ENCODE measurements at regions not wholly inside any gene's neighbourhood (a gene's known extent, or its start where the extent isn't known, plus 50 kb on each side); places are given as distances from the start of the nearest gene placed in this dataset.

- no peaks in the 10 kb centered on the region for H3K36me3 Mint-ChIP-seq (ENCODE audit: low read depth)
- no peak overlapping the region for H3K27ac Mint-ChIP-seq (ENCODE audit: unreplicated experiment)
- H3K27me3 Mint-ChIP-seq (ENCODE audit: low read depth): peaks cover 32% of the 10 kb centered on the region
- peaks cover 4% of the 10 kb centered on the region for H3K4me1 Mint-ChIP-seq
- no peak for TF ChIP-seq CTCF (conservative IDR thresholded peaks at IDR 0.05)
- no peaks in the 10 kb centered on the region for H3K9me3 Mint-ChIP-seq
- DNase-seq (ENCODE audit: low read depth, low spot score): no peak
- no peak overlapping the region for H3K4me3 Mint-ChIP-seq
These were observed 310.7 kb downstream of the CD83 start for GRCh38 chr6:14428269-14428668.

- Mint-ChIP-seq H3K9me3 (no peaks in the 10 kb centered on the region), H3K27me3 (ENCODE audit: low read depth) (peaks cover 43% of the 10 kb centered on the region), H3K36me3 (ENCODE audit: low read depth) (no peaks in the 10 kb centered on the region), H3K4me3 (no peak overlapping the region), H3K27ac (ENCODE audit: unreplicated experiment) (no peak overlapping the region), H3K4me1 (no peaks in the 10 kb centered on the region)
- no peak for TF ChIP-seq CTCF (conservative IDR thresholded peaks at IDR 0.05)
- no peak for DNase-seq (ENCODE audit: low read depth, low spot score)
These were observed 311.8 kb downstream of the CD83 start for GRCh38 chr6:14429396-14429795.

DNA sequence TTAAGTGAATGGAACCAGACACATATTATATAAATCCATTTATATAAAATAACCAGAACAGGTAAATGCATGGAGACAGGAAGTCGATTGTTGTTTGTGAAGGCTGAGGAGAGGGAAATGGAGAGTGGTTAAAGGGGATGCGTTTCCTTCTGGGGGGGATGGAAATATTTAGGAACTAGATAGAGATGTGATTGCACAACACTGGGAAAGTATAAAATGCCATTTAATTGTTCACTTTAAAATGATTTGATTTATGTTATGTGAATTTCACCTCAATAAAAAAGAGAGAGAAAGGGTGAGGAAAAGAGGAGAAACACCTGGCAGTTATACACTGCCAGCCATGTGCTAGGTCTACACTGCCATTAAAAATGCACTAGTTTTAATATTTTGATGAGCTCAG lies 312.6 kb downstream of the CD83 start:
- TF ChIP-seq CTCF (conservative IDR thresholded peaks at IDR 0.05): no peak
- Mint-ChIP-seq H3K9me3 (no peaks in the 10 kb centered on the region), H3K4me3 (no peak overlapping the region), H3K27ac (ENCODE audit: unreplicated experiment) (no peak overlapping the region), H3K27me3 (ENCODE audit: low read depth) (peaks cover 49% of the 10 kb centered on the region), H3K36me3 (ENCODE audit: low read depth) (no peaks in the 10 kb centered on the region), H3K4me1 (no peaks in the 10 kb centered on the region)
- no peak for DNase-seq (ENCODE audit: low read depth, low spot score)

DNA sequence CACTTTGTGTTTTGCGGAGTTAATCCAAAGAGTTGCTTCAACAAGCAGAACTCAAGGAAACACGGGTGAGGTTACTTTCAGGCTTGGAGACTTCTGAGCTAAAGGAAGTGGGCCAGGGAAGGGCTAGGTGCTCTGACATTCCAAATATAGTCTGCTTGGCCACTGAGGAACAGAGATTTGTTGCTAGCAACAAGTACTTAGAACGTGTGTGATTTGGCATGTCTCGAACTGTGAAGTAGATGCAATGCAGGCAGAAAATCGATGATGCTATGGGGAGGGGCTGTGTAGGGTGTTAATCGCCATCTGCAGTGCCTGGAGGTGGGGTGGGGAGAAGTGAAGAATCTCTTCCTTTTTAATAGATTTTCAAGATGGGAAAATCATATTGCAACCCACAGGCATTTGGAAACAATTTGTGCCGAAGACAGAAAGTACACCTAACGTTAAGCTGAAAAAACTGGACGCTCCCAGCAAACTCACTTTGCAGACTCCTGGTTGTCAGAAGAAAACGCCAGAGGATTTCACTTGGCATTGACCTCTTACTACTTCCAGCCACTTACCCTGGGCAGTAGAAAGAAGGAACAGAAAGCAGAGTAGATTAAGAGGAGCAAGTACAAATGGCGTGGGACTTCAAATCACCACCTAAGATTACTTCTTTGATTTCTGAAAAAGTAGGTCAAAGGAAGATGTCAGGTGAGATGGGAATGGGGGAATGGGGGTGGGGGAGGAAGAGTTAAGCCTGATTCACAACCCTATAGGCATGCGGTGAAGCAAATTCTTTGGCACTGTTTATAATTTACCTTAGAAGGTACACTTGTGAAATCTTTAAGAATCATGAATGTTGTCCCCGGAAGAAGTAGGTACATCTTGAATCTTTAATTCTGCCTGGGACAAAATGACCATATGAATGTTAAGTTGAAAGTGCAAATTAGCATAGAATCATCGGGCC lies 314.1 kb downstream of the CD83 start:
- no peaks in the 10 kb centered on the region for H3K9me3 Mint-ChIP-seq
- no peak for DNase-seq (ENCODE audit: low read depth, low spot score)
- TF ChIP-seq CTCF (conservative IDR thresholded peaks at IDR 0.05): no peak
- no peak overlapping the region for H3K4me3 Mint-ChIP-seq
- H3K4me1 Mint-ChIP-seq: no peaks in the 10 kb centered on the region
- H3K27ac Mint-ChIP-seq (ENCODE audit: unreplicated experiment): no peak overlapping the region
- H3K36me3 Mint-ChIP-seq (ENCODE audit: low read depth): no peaks in the 10 kb centered on the region
- peaks cover 60% of the 10 kb centered on the region for H3K27me3 Mint-ChIP-seq (ENCODE audit: low read depth)

- H3K9me3 Mint-ChIP-seq: no peaks in the 10 kb centered on the region
- no peak for DNase-seq (ENCODE audit: low read depth, low spot score)
These were observed 317.5 kb downstream of the CD83 start for GRCh38 chr6:14434916-14435690.

More at GRCh38 chr6:14434916-14435690, 317.5 kb downstream of the CD83 start:
- Mint-ChIP-seq H3K27ac (ENCODE audit: unreplicated experiment) (no peak overlapping the region), H3K27me3 (ENCODE audit: low read depth) (peaks cover 66% of the 10 kb centered on the region), H3K4me1 (peaks cover 13% of the 10 kb centered on the region), H3K36me3 (ENCODE audit: low read depth) (no peaks in the 10 kb centered on the region), H3K4me3 (no peak overlapping the region)
- no peak for TF ChIP-seq CTCF (conservative IDR thresholded peaks at IDR 0.05)
